ENCODE measurements at regions not wholly inside any gene's neighbourhood (a gene's known extent, or its start where the extent isn't known, plus 50 kb on each side); places are given as distances from the start of the nearest gene placed in this dataset.

DNA sequence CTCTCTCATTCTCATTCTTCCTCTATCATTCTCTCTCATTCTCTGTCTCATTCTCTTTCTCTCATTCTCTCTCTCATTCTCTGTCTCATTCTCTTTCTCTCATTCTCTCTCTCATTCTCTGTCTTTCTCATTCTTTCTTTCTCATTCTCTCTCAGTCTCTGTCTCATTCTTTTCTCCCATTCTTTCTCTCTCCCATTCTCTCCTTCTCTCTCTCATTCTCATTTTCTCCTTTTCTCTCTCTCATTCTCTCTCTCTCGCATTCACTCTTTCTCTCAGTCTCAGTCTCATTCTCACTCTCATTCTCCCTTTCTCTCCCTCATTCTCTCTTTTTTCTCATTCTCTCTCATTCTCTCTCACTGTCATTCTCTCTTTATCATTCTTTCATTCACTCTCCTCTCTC, 152.0 kb upstream of the UQCRFS1 start:
- H3K9me2 ChIP-seq (ENCODE audit: insufficient read depth, low read length): no peaks in the 10 kb centered on the region
- BruUV-seq (replicated peaks): no TSS peak
- POLR2A ChIA-PET: no interaction called here

DNA sequence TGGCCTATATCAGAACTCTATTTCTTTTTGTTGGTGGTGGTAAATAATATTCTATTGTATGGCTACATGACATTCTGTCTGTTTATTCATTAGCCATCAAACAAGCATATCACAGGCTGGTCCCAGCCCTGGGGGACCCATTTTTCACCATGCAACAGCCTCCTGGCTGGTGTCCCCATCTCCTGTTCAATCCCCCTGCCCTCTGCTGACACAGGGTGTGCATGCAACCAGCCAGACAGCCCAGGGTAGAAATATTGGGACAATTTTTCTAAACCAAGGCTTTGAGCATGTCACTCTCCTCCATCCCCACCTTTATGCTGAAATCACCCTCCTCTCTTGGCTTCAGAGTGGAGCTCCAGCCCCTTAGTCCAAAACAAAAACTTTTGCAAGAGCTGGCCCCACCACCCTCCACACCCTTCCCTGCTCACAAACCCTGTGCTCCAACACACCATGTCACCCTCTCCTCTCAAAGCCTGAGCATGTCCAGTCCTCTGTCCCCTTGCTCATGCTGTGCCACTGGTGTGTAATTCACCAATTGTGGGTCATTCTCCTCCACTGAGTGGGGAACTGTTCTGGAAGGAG, 153.0 kb upstream of the UQCRFS1 start:
- H3K4me2 ChIP-seq (ENCODE audit: low read length): no peak overlapping the region
- H3K9me2 ChIP-seq (ENCODE audit: insufficient read depth, low read length): no peaks in the 10 kb centered on the region
- H2AFZ ChIP-seq (ENCODE audit: low read length): no peak overlapping the region
- TF ChIP-seq, protein P1, sequence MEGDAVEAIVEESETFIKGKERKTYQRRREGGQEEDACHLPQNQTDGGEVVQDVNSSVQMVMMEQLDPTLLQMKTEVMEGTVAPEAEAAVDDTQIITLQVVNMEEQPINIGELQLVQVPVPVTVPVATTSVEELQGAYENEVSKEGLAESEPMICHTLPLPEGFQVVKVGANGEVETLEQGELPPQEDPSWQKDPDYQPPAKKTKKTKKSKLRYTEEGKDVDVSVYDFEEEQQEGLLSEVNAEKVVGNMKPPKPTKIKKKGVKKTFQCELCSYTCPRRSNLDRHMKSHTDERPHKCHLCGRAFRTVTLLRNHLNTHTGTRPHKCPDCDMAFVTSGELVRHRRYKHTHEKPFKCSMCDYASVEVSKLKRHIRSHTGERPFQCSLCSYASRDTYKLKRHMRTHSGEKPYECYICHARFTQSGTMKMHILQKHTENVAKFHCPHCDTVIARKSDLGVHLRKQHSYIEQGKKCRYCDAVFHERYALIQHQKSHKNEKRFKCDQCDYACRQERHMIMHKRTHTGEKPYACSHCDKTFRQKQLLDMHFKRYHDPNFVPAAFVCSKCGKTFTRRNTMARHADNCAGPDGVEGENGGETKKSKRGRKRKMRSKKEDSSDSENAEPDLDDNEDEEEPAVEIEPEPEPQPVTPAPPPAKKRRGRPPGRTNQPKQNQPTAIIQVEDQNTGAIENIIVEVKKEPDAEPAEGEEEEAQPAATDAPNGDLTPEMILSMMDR (conservative IDR thresholded peaks at IDR 0.05; ENCODE audit: low read length): no peak
- TF ChIP-seq EZH2phosphoT487 (IDR thresholded peaks at IDR 0.05; ENCODE audit: borderline replicate concordance, low read depth, low read length): no peak
- DNase-seq (ENCODE audit: low spot score): no peak
- H3K4me1 ChIP-seq (ENCODE audit: insufficient read depth, low read length, poor library complexity, severe bottlenecking): no peaks in the 10 kb centered on the region
- H3K27ac ChIP-seq (ENCODE audit: low read depth, low read length, poor library complexity, severe bottlenecking): no peak overlapping the region
- intact Hi-C loops (cut with micrococcal nuclease; ENCODE audit: unreplicated experiment): no loop called here
- no peak overlapping the region for H3K4me3 ChIP-seq (ENCODE audit: low read depth, low read length, poor library complexity, severe bottlenecking)
- no peaks in the 10 kb centered on the region for H3K36me3 ChIP-seq (ENCODE audit: insufficient read depth, low read length)
- H4K20me1 ChIP-seq (ENCODE audit: insufficient read depth, low read length): no peaks in the 10 kb centered on the region
- H3K79me2 ChIP-seq (ENCODE audit: insufficient read depth, low read depth, low read length): no peaks in the 10 kb centered on the region
- CTCF ChIA-PET (ENCODE audit: unreplicated experiment): no interaction called here
- POLR2A ChIA-PET: no interaction called here
- no TSS peak for BruUV-seq (replicated peaks)
- H3K9me3 ChIP-seq (ENCODE audit: low read length): no peaks in the 10 kb centered on the region

More for the DNA sequence above, 152.0 kb upstream of the UQCRFS1 start:
- CTCF ChIA-PET (ENCODE audit: unreplicated experiment): no interaction called here
- Histone ChIP-seq H4K20me1 (ENCODE audit: insufficient read depth, low read length) (no peaks in the 10 kb centered on the region), H3K4me1 (ENCODE audit: insufficient read depth, low read length, poor library complexity, severe bottlenecking) (no peaks in the 10 kb centered on the region), H3K4me2 (ENCODE audit: low read length) (no peak overlapping the region), H2AFZ (ENCODE audit: low read length) (no peak overlapping the region), H3K79me2 (ENCODE audit: insufficient read depth, low read depth, low read length) (no peaks in the 10 kb centered on the region), H3K36me3 (ENCODE audit: insufficient read depth, low read length) (no peaks in the 10 kb centered on the region), H3K9me3 (ENCODE audit: low read length) (no peaks in the 10 kb centered on the region), H3K4me3 (ENCODE audit: low read depth, low read length, poor library complexity, severe bottlenecking) (no peak overlapping the region), H3K27ac (ENCODE audit: low read depth, low read length, poor library complexity, severe bottlenecking) (no peak overlapping the region)
- no peak for TF ChIP-seq EZH2phosphoT487 (IDR thresholded peaks at IDR 0.05; ENCODE audit: borderline replicate concordance, low read depth, low read length)
- TF ChIP-seq, protein P1 (conservative IDR thresholded peaks at IDR 0.05; ENCODE audit: low read length): no peak
- DNase-seq (ENCODE audit: low spot score): no peak
- intact Hi-C loops (cut with micrococcal nuclease; ENCODE audit: unreplicated experiment): no loop called here

DNA sequence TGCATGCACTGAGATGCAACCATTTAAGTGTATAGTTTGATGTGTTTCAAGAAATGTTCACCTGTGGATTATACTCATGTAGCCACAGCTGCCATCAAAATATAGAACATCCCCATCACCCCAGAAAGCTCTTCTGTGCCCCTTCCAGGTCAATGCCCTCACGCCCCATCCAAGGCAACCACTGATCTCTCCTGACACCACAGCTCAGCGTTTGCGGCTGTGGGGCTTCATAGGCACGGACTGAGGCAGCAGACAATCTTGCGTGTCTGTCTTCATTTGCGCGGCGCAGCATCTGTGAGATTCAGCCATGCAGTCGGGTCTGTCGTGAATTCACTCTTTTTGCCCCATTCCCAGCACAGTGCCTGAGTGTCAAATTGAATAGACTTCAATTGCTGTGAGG, 153.8 kb upstream of the UQCRFS1 start:
- intact Hi-C loops (cut with micrococcal nuclease; ENCODE audit: unreplicated experiment): no loop called here
- ChIA-PET POLR2A (no interaction called here), CTCF (ENCODE audit: unreplicated experiment) (no interaction called here)
- H3K9me3 ChIP-seq (ENCODE audit: low read length): no peaks in the 10 kb centered on the region
- H3K9me2 ChIP-seq (ENCODE audit: insufficient read depth, low read length): no peaks in the 10 kb centered on the region
- H3K4me3 ChIP-seq (ENCODE audit: low read depth, low read length, poor library complexity, severe bottlenecking): no peak overlapping the region
- no peaks in the 10 kb centered on the region for H3K36me3 ChIP-seq (ENCODE audit: insufficient read depth, low read length)
- no peaks in the 10 kb centered on the region for H3K4me1 ChIP-seq (ENCODE audit: insufficient read depth, low read length, poor library complexity, severe bottlenecking)
- no peak for DNase-seq (ENCODE audit: low spot score)
- H4K20me1 ChIP-seq (ENCODE audit: insufficient read depth, low read length): no peaks in the 10 kb centered on the region
- no peaks in the 10 kb centered on the region for H3K79me2 ChIP-seq (ENCODE audit: insufficient read depth, low read depth, low read length)
- no peak overlapping the region for H3K27ac ChIP-seq (ENCODE audit: low read depth, low read length, poor library complexity, severe bottlenecking)
- no TSS peak for BruUV-seq (replicated peaks)
- no peak for TF ChIP-seq EZH2phosphoT487 (IDR thresholded peaks at IDR 0.05; ENCODE audit: borderline replicate concordance, low read depth, low read length)
- TF ChIP-seq, protein P1 (conservative IDR thresholded peaks at IDR 0.05; ENCODE audit: low read length): no peak
- no peak overlapping the region for H2AFZ ChIP-seq (ENCODE audit: low read length)
- no peak overlapping the region for H3K4me2 ChIP-seq (ENCODE audit: low read length)
